GF-D8 (cell line): ENCODE measurements at regions not wholly inside any gene's neighbourhood (a gene's known extent, or its start where the extent isn't known, plus 50 kb on each side); places are given as distances from the start of the nearest gene placed in this dataset.
"Not testable (repeated sequence)": the region's sequence is repeated elsewhere in the genome, so short reads cannot be mapped to it uniquely, and the experiment has no call there.

ENCODE experiments used
- DNase-seq: peaks from one replicate; lab custom pipeline; 2025; lab: John Stamatoyannopoulos, UW

GRCh38 chr21:15932726-15933125 lies 202.9 kb downstream of the USP25 start:
- no peak for DNase-seq

GRCh38 chr21:15935530-15935929 lies 205.7 kb downstream of the USP25 start:
- no peak for DNase-seq

- no peak for DNase-seq
Measured at GRCh38 chr21:15943009-15943666, 213.4 kb downstream of the USP25 start.

- no peak for DNase-seq
Measured at GRCh38 chr21:15947677-15948076, 217.9 kb downstream of the USP25 start.

GRCh38 chr21:15953551-15954116 lies 223.9 kb downstream of the USP25 start:
- no peak for DNase-seq

GRCh38 chr21:15964236-15964855 lies 234.6 kb downstream of the USP25 start:
- DNase-seq: no peak

- no peak for DNase-seq
Measured at GRCh38 chr21:15966231-15966630, 236.4 kb downstream of the USP25 start.

GRCh38 chr21:15966651-15967050 lies 236.9 kb downstream of the USP25 start:
- no peak for DNase-seq

GRCh38 chr21:15967661-15968060 lies 237.9 kb downstream of the USP25 start:
- no peak for DNase-seq

GRCh38 chr21:15968776-15969310 lies 239.1 kb downstream of the USP25 start:
- DNase-seq: no peak

GRCh38 chr21:15976807-15977206 lies 247.0 kb downstream of the USP25 start:
- DNase-seq: no peak

- no peak for DNase-seq
Measured at GRCh38 chr21:15978215-15978738, 248.5 kb downstream of the USP25 start.

GRCh38 chr21:15979493-15979892 lies 249.7 kb downstream of the USP25 start:
- DNase-seq: not testable (repeated sequence)

GRCh38 chr21:15986277-15986676 lies 256.5 kb downstream of the USP25 start:
- no peak for DNase-seq

GRCh38 chr21:15992171-15992570 lies 262.4 kb downstream of the USP25 start:
- DNase-seq: no peak

- no peak for DNase-seq
Measured at GRCh38 chr21:15993951-15994350, 264.2 kb downstream of the USP25 start.

- no peak for DNase-seq
Measured at GRCh38 chr21:15999741-16000140, 270.0 kb downstream of the USP25 start.

GRCh38 chr21:16002874-16003466 lies 273.2 kb downstream of the USP25 start:
- DNase-seq: no peak

- no peak for DNase-seq
Measured at GRCh38 chr21:16004086-16004485, 274.3 kb downstream of the USP25 start.

GRCh38 chr21:16004523-16004922 lies 274.7 kb downstream of the USP25 start:
- no peak for DNase-seq

GRCh38 chr21:16005996-16006395 lies 276.2 kb downstream of the USP25 start:
- DNase-seq: no peak

GRCh38 chr21:16007943-16008342 lies 278.2 kb downstream of the USP25 start:
- no peak for DNase-seq

- no peak for DNase-seq
Measured at GRCh38 chr21:16011719-16012118, 281.9 kb downstream of the USP25 start.
